HG02623 (cell line): ENCODE measurements at regions not wholly inside any gene's neighbourhood (a gene's known extent, or its start where the extent isn't known, plus 50 kb on each side); places are given as distances from the start of the nearest gene placed in this dataset.

Source experiments
- ATAC-seq: cut with Tn5 transposase; IDR thresholded peaks from one replicate; pipeline ENCODE4 v1.9.1; 2021; ENCODE audit warnings: moderate library complexity; ENCODE audit not compliant: unreplicated experiment

DNA sequence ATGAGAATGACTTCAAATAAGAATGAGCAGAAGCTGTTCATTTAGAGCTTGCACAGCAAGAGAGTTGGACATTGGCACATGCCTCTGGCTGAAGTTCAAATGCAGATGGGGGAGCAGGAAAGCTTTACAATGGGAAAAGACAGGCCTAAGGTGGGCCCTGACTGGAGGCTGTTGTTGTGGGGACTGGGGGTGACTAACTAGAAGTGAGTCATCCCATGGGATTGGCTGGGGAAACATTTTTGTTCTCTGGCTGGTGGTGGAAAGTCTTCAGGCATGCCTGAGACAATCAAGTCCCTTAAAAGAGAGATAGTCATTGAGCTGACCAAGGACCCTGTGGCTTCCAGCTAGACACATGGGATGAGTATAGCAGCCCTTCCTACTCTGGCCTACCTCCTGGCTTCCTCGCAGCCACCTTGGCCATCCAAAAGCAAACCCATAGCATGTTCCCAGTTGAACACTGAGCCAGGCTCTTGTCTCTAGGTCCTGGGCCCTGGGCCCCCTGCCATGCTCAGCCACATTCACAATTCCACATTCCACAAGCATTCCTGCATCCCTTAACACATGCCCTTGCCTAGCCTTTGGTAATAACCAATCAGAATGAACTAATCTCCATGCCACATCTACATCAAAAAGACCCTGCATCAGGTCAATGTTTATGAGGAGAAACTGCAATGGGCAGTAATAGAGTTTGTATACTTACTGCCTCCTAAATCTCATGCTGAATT, 873.4 kb downstream of the NLGN4Y start:
- no peak for ATAC-seq

DNA sequence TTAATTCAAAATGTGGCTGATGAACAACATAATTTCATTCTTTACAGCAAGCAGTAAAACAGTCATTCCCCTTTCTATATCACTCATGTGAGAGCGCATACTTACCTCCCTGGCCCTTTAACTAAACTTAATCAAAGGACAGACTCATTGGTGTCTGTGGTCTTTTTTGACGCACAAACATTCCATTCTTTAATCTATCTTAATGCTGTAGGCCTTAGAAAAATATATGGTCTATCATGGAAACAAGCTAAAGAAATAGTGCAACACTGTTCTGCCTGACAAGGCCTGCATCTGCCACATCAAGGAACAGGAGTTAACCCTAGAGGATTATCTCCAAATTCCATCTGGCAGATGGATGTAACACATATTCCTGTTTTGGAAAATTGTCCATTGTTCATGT, 878.1 kb downstream of the NLGN4Y start:
- ATAC-seq = no peak

DNA sequence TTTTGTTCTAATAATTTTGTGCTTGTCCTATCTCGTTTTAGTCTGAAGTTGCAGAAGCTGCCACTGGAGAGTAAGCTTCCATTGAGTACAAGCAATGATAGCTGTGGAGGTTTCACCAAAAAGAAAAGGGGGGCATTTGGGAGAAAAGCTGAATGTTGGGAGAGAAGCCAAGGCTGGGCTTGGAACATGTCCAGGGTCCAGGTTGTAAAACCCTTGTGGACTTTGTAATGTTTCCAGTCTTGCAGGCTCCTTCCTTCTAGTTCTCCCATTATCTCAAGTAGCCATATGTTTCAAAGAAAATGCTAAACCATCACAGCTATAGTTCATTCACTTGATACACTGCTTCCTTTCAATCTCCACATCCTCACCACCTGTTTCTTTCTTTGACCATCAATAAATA, 880.2 kb downstream of the NLGN4Y start:
- ATAC-seq = no peak

DNA sequence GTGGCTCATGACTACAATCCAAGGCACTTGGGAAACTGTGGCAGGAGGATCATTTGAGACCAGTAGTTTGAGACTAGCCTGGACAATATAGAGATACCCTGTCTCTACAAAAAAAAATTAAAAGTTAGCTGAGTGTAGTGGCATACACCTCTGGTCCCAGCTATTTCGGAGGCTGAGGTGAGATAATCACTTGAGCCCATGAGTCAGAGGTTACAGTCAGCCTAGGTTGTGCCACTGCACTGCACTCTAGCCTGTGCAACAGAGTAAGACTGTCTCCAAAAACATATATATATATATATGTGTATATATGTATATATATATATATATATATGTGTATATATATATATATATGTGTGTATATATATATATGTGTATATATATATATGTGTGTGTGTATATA, 890.8 kb downstream of the NLGN4Y start:
- no peak for ATAC-seq

DNA sequence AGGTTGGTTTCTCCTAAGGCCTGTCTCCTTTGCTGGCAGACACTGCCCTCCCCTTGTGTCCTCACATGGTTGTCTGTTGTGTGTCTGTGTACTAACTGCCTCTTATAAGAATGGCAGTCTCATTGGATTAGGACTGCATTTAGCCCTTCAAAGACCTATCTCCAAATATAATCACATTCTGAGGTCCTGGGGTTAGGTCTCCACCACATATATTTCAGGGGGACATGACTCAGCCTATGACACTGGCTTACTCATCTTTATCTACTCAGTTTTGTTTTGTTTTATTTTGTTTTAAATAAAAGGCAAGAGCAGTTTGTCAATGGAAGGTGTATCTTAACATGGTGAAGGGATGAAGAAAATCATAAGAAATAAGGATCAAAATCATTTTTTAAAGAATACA, 894.3 kb downstream of the NLGN4Y start:
- ATAC-seq = no peak

DNA sequence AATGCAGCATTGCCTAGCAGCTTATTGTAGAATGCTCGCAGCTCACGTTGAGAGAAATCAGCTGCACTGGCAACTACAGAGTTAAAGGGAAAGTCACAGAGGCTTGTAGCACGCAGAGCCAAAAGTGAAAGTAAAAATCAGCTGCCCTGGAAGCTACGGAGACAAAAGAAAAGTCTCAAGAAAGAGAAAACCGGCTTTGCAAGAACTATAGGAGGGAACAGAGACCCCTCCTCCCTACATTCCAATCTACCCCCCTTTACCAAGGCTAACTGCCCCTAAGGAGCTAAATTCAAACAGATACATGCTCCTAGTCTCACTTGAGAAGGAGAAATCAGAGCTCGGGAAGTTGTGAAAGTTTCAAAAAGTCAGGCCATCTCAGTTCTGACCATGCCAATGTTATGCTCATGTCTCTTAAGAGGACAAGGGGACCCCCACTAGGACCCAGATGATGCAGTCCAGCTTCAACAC, 900.4 kb downstream of the NLGN4Y start:
- ATAC-seq = peak; percentile 74

DNA sequence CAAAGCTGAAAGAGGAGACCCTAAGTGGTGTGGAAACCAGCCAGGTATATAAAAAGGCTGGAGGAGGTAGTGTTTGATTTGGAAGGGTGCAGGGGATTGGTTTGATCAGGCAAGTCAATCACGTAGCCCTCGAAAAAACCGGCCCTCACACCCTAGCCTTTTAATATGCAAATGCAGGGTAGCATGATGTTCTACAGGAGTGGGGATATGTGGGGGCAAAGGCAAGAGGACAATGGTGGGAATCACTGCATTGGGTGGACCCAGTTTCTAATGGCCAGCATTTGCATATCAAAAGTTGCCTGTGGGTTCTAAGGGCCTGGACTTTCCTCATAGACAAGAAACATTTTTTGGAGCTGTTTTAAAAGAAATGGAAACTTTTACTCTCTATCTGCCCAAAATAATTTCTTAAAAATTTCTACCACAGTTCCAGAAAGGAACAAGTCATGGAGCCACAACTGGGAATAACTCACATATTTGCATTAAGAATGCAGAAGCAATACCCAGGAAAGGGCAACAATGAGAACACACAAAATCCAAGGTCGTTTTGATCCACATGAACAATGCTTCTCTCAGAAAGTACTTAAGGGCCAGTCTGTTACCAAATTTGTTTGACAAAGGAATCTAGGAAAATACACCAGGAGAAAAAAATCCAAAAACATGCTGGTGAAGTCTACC, 915.8 kb downstream of the NLGN4Y start:
- no peak for ATAC-seq

DNA sequence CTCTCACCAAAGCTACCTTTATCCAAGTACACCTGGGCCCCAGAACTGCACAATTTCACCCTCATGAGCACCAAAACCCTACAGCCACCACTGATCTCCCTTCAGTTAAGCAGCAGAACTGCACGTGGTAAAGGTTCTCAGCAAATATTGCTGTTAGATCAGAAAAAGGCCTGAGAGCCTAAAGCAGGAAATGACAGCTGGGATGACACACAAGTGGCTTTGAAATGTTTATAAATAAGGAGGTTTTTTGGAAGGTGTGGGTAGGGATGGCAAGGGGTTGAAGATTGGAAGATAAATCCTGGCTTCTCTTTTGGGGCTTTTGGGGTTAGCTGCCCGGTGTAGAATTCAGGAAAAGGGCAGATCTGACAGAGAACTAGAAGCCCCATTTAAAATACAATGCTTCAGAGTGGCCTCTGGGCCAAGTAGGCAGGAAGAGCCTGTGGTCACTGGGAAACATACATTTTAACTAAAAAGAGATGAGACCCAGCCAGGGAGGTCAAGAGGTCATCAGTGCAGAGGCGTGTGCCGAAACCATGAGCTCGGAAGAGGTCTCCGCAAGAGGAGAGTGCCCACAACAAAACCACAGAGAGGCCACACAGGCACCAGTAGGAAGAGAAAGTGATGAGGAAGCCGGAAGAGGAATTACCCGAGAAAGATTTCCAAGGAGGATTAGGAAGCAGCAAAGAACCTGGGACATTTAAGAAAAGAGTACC, 916.5 kb downstream of the NLGN4Y start:
- no peak for ATAC-seq

DNA sequence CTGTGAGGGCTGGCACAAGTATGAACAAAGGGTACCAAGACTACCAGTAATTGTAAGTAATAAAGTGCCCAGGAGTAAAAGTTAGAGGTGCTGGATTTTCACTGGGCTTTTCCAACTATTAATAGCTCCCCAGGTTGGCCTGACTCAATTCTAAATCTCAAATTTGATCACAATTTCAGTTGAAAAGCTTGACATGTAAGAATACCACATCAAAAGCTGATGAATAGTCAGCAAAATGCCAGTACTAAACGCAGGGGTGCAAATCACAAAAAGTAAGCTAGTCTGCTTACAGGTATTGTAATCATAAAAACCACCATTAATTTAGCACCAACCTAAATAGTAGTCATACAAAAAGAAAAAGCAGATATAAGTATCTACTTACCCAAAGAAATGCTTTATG, 917.5 kb downstream of the NLGN4Y start:
- ATAC-seq = no peak

DNA sequence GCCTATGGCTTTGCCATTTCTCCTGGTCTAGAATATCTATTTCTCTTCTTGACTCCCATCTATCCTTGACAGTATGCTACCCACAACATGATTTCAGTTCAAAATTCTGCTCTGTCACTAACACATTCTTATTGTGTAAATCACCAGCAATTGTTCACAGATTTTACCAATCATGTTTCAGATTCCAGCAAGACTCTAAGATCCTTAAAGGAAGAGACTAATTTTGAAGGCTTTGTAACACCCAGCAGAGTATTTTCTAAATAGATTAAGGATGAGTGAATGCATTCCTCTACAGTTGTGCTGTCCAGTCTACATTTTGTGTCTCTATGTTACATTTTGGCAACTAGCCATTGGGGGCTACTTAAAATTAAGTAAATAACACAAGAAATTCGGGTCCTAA, 921.5 kb downstream of the NLGN4Y start:
- ATAC-seq = no peak

DNA sequence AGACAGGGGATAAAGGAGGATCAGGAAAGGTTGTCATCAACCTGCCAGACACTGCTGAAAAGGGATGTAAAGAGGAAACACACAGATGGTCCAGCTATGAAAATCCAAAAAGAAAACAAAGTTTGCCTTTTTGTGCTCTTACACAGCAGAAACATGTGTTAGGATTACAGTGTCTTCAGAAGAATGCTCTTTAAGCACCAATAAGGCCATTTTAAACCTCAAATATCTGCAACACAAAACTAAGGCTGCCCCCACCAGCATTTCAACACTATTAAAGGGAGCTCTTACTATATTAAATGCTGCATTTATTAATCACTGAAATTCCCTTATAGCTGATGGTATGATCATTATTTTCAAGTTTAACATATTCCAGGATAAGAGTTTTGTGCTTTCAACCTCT, 922.5 kb downstream of the NLGN4Y start:
- ATAC-seq = no peak

DNA sequence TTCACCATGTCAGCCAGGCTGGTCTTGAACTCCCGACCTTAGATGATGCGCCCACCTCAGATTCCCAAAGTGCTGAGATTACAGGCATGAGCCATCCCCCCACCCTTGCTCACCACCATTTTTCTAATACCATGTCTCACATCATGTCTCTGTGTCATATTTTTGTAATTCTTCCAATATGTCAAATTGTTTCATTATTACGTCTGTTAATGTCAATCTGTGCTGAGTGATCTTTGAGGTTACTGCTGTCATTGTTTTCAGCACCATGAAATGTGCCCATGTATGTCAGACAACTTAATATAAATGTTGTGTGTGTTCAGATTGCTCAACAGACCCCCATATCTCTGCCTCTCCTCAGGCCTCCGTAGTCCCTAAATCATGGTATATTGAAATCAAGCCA, 923.6 kb downstream of the NLGN4Y start:
- ATAC-seq = no peak

DNA sequence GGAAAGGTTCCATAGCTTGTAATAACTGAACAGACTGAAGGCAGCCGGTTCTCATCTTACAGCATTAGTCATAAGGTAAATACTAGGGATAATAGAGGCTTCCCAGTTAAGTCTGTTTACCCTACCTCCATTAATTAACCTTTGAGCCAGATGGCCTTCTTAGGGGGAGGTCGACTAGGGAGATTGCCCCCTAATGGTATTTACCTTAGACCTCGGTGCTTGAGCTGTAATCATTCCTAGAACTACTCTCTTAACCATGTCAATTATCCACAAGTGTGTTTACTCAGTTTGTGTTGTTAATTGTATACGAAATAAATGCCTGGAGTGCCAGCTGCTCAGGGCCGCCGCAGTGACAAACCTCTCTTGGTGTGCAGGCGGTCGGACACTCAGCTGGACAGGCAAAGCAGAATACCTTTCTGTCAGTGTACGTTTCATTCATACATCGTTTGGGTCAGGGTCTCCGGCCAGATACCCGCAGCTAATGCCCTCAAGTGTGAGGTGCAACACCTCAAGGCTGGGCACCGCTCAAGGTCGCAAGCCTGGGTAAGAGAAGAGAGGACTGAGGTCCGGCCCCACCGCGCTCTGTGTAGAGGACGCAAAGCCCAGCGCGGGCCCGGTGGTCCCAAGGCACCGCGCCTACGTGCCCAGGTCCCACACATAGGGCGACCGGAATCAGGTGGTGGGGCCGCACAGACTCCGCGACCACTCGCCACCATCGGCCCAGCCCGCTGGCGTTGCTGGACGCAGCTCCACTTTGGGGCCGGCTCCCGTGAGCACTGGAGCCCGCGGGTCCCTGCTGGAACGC, 931.0 kb downstream of the NLGN4Y start:
- no peak for ATAC-seq

DNA sequence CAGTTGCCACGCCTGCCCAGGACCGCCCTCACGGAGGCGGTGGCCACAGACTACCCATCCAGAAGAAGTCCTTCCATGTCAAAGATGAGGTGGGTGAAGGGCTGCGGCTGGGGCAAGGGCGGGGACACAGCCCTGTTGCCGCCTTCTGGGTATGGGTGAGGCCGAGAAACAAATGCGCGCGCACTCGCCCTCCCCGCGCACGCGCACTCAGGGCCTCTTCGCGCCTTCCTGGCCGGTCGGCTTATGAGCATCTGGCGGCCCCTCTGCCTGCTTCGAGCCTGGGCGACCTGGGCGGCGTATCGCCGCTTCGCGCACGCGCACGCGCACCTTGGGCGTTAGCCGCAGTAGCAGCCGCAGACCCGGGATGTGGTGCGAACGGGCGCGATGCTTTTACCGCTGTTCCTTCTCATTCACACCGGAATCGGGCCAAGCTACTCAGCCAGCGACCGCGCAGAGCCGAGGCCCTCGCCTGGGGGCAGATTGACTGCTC, 931.7 kb downstream of the NLGN4Y start:
- ATAC-seq = peak; percentile 74

DNA sequence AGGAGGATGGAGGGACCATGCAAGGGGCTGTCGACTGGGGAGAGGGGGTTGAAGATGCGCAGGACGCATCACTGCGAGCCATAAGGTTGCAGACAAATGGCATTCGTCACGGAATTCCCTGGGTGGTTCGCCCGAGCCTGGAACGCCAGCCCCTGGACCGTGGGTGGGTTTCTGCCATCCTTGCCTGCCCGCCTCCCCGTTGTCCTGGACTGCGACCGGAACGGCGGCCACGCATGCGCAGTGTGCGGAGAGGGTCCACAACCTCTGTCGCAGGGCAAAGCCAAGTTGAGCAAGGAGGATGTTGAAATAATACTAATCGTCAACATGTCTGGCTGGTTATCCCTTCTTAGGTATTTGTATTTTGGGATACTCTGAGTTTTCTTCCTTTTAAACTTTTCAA, 932.2 kb downstream of the NLGN4Y start:
- no peak for ATAC-seq

DNA sequence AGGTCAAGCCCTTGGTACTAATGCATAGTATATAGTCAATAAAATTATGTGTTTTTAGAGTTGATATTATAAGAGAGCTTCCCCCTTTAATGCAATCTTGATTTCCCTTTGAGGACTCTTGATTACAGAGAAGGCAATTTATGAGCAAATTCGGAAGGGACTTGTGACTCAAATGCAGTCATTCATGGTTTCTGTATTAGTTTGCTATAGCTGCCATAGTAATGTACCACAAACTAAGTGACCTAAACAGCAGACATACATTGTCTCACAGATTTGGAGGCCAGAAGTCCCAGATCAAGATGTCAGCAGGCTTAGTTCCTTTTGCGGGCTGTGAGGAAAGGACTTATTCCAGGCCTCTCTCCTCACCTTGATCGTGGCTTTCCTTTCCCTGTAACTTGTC, 933.4 kb downstream of the NLGN4Y start:
- ATAC-seq = no peak

DNA sequence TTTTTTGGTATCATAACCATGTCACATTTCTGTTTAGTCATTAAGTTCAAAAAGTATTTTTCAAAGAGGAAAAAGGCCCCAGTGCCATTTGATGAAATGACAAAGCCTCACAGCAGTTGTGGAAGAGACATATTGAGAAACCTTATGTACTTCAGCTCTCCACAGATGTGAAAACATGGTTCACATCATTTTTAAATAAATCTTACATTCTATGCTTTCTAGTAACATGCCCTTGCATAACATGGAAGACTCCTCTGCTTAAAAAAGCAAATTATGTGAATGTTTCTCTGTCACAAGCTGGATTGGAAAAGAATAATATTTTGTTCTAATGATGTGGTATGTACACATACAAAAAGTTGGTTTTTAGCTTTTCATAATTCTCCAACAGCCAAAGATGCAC, 934.1 kb downstream of the NLGN4Y start:
- no peak for ATAC-seq

DNA sequence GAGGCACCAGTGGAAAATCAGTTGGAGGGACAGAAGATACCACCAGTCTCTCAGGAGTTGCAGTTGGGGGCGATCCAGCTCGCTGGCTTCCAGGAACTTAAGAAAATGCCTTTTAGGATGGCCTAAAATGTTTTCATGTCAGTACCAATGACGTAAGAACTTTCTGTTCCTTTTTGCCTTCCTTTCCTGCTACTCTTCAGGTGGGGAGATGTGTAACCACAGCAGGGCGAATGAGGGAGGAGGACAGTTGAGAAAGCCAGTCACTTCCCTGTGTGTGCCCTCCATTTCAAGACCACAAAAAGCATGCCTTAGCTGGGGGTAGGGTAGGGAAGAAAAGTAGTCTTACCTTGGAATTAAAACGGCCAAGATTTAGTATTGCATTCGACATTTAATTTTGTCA, 941.6 kb downstream of the NLGN4Y start:
- no peak for ATAC-seq

DNA sequence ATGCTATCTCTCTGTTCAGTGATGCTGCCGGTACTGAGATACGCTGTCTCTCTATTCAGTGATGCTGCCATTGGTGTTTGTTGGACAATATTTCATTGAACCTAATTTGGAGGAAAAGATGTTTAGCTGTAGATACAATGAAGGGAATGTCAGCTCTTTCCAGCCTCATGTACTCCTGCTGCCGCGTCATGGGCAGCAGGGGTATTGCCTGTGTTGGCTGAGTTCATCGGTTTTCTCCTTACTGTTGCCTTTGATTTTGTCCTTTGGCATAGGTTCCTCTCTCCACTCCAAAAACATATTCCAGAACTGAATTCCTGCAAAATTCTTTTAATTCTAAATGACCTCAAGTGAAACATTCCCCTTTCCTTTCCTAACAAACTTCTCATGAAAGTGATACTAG, 942.6 kb downstream of the NLGN4Y start:
- no peak for ATAC-seq

DNA sequence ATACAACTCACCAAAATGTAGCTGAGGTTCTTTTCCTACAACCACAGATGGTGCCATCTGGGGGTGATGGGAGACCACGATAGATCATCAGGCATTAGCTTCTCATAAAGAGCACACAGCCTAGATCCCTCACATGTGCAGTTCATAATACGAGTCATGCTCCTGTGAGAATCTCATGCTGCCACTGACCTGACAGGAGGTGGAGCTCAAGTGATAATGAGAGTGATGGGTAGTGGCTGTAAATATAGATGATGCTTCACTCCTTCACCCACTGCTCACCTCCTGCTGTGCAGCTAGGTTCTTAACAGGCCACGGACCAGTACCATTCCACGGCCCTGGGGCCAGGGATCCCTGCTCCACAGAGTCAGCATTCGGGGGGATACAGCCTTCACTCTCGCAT, 943.8 kb downstream of the NLGN4Y start:
- ATAC-seq = no peak

DNA sequence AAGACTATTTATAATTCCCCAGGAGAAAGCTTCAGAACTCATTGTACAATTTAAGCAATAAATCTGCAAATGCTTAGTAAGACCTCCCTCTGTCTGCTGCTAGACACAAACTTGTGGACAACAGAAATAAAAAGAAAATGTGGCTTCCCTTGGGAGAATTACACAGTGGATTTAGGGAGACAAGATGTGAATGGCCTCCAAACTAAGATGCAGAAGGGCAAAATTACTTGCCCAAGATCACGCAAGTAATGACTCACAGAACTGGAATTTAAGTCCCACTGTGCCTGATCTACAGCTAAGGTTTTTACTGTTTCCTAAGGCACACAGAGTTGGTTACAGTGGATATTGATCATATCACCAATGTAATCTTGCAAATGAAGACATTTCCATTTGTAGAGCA, 947.0 kb downstream of the NLGN4Y start:
- ATAC-seq = no peak
